OCI-LY3 (cell line): ENCODE measurements at regions not wholly inside any gene's neighbourhood (a gene's known extent, or its start where the extent isn't known, plus 50 kb on each side); places are given as distances from the start of the nearest gene placed in this dataset.

Source experiments
- H2AFZ ChIP-seq: fragments of 200-600, 300-600 bp; shearing (Covaris generic); 2 replicates; pipeline ENCODE4 v1.6.0; 2014; ENCODE audit warnings: antibody characterized with exemption, low read depth, low read length
- H3K27ac ChIP-seq: fragments of 200-600, 300-600 bp; sonication (generic); 2 replicates; pipeline ENCODE4 v1.5.1; 2014; ENCODE audit warnings: mild to moderate bottlenecking, low read length, moderate library complexity, mixed read lengths
- H3K27me3 ChIP-seq: fragments of 200-600, 300-600 bp; sonication (generic); 2 replicates; pipeline ENCODE4 v1.6.1; 2014; ENCODE audit warnings: low read depth, low read length, mixed read lengths
- H3K36me3 ChIP-seq: fragments of 200-600, 300-600 bp; sonication (generic); replicated peaks from 2 replicates; pipeline ENCODE3; 2014; ENCODE audit warnings: low read depth, low read length, mixed read lengths
- H3K4me1 ChIP-seq: fragments of 300-600, 200-600 bp; sonication (generic); 2 replicates; pipeline ENCODE4 v1.6.1; 2014; ENCODE audit warnings: low read length, mixed read lengths
- H3K4me2 ChIP-seq: fragments of 200-600, 300-600 bp; sonication (generic); 2 replicates; pipeline ENCODE4 v1.6.1; 2014; ENCODE audit warnings: low read length, mixed read lengths
- H3K4me3 ChIP-seq: fragments of 300-600, 200-600 bp; sonication (generic); 2 replicates; pipeline ENCODE4 v1.5.1; 2014; ENCODE audit warnings: antibody characterized with exemption, mild to moderate bottlenecking, low read length, moderate library complexity
- H3K79me2 ChIP-seq: fragments of 300-600, 200-600 bp; shearing (Covaris generic); 2 replicates; pipeline ENCODE4 v1.6.1; 2014; ENCODE audit warnings: mild to moderate bottlenecking, low read length, mixed read lengths
- H3K9ac ChIP-seq: fragments of 300-600, 200-600 bp; shearing (Covaris generic); 2 replicates; pipeline ENCODE4 v1.6.0; 2014; ENCODE audit warnings: mild to moderate bottlenecking, low read length, moderate library complexity
- H3K9me3 ChIP-seq: fragments of 200-600, 300-600 bp; shearing (Covaris generic); 2 replicates; pipeline ENCODE4 v1.6.1; 2014; ENCODE audit warnings: low read length, mixed read lengths; ENCODE audit not compliant: insufficient read depth
- H4K20me1 ChIP-seq: fragments of 200-600, 300-600 bp; sonication (generic); 2 replicates; pipeline ENCODE4 v1.6.1; 2016; ENCODE audit warnings: low read length, mixed read lengths; ENCODE audit not compliant: insufficient read depth
- CTCF ChIP-seq: fragments of 200-600, 300-600 bp; sonication (generic); IDR thresholded peaks from 2 replicates; pipeline ENCODE4 v1.5.1; 2014; ENCODE audit warnings: antibody characterized with exemption, low read length, low read depth
- EZH2phosphoT487 ChIP-seq: fragments of 200-600 bp; shearing (Covaris generic); IDR thresholded peaks from 2 replicates; pipeline ENCODE4 v1.6.1; 2018; ENCODE audit warnings: antibody characterized with exemption, mixed run types, low read depth

GRCh38 chr4:123830930-123831329, 434.3 kb downstream of the SPRY1 start:
- H3K79me2 ChIP-seq, result no peaks in the 10 kb centered on the region
- no peaks in the 10 kb centered on the region for H3K27me3 ChIP-seq
- H4K20me1 ChIP-seq, result no peaks in the 10 kb centered on the region
- H2AFZ ChIP-seq, result no peak overlapping the region
- no peak overlapping the region for H3K9ac ChIP-seq
- no peaks in the 10 kb centered on the region for H3K9me3 ChIP-seq
- no peaks in the 10 kb centered on the region for H3K36me3 ChIP-seq
- H3K4me1 ChIP-seq, result peaks cover 6% of the 10 kb centered on the region
- no peak for TF ChIP-seq EZH2phosphoT487
- no peak for TF ChIP-seq CTCF
- no peak overlapping the region for H3K4me2 ChIP-seq
- H3K27ac ChIP-seq, result no peak overlapping the region
- H3K4me3 ChIP-seq, result no peak overlapping the region

- Histone ChIP-seq H3K4me3 (no peak overlapping the region), H2AFZ (no peak overlapping the region), H3K4me1 (peaks cover 6% of the 10 kb centered on the region), H3K9ac (no peak overlapping the region), H3K27me3 (no peaks in the 10 kb centered on the region), H3K27ac (no peak overlapping the region), H3K36me3 (no peaks in the 10 kb centered on the region), H3K4me2 (peak overlapping the region; percentile 5; the same call in 1 of the 2 replicates), H3K9me3 (no peaks in the 10 kb centered on the region), H4K20me1 (no peaks in the 10 kb centered on the region), H3K79me2 (no peaks in the 10 kb centered on the region)
- TF ChIP-seq EZH2phosphoT487 (no peak), CTCF (no peak)
Measured at GRCh38 chr4:123832173-123833026, 435.8 kb downstream of the SPRY1 start.

GRCh38 chr4:123833171-123833643, 436.6 kb downstream of the SPRY1 start:
- no peak for TF ChIP-seq EZH2phosphoT487
- no peak for TF ChIP-seq CTCF
- Histone ChIP-seq H3K27me3 (no peaks in the 10 kb centered on the region), H3K4me3 (no peak overlapping the region), H3K9ac (no peak overlapping the region), H3K9me3 (no peaks in the 10 kb centered on the region), H3K4me1 (peaks cover 6% of the 10 kb centered on the region), H3K36me3 (no peaks in the 10 kb centered on the region), H4K20me1 (no peaks in the 10 kb centered on the region), H3K27ac (no peak overlapping the region), H3K4me2 (no peak overlapping the region), H2AFZ (no peak overlapping the region), H3K79me2 (no peaks in the 10 kb centered on the region)

- no peak overlapping the region for H2AFZ ChIP-seq
- no peaks in the 10 kb centered on the region for H3K9me3 ChIP-seq
- no peaks in the 10 kb centered on the region for H3K36me3 ChIP-seq
- TF ChIP-seq EZH2phosphoT487, result no peak
- no peak for TF ChIP-seq CTCF
- H3K79me2 ChIP-seq, result no peaks in the 10 kb centered on the region
- no peak overlapping the region for H3K27ac ChIP-seq
- no peak overlapping the region for H3K4me2 ChIP-seq
- no peaks in the 10 kb centered on the region for H4K20me1 ChIP-seq
- H3K4me1 ChIP-seq, result peaks cover 6% of the 10 kb centered on the region
- no peak overlapping the region for H3K9ac ChIP-seq
- no peak overlapping the region for H3K4me3 ChIP-seq
- no peaks in the 10 kb centered on the region for H3K27me3 ChIP-seq
Measured at GRCh38 chr4:123835831-123836590, 439.4 kb downstream of the SPRY1 start.
